DND-41 (cell line): ENCODE measurements at regions not wholly inside any gene's neighbourhood (a gene's known extent, or its start where the extent isn't known, plus 50 kb on each side); places are given as distances from the start of the nearest gene placed in this dataset.
A peak's percentile ranks its signal among the peaks of the same experiment; 100 is the strongest.

ENCODE experiments used
- ATAC-seq: fragments of 200-7000 bp; cut with Tn5 transposase; 3 replicates; pipeline ENCODE4 v1.9.1; 2021; ENCODE audit warnings: low read depth; ENCODE audit not compliant: insufficient read depth
- DNase-seq: peaks from one replicate; pipeline ENCODE4 v3.0.0-alpha.2; 2020
- H2AFZ ChIP-seq: 2 replicates; pipeline ENCODE4 v1.6.0; 2012; ENCODE audit warnings: low read depth, low read length
- H3K27ac ChIP-seq: 2 replicates; pipeline ENCODE4 v1.5.1; 2012; ENCODE audit warnings: low read length, inconsistent platforms
- H3K27me3 ChIP-seq: fragments of 200-600 bp; sonication (generic); 2 replicates; pipeline ENCODE4 v1.6.0; 2012; ENCODE audit warnings: low read length, mild to moderate bottlenecking, inconsistent platforms; ENCODE audit not compliant: insufficient read depth, poor library complexity
- H3K36me3 ChIP-seq: 2 replicates; pipeline ENCODE4 v1.5.1; 2012; ENCODE audit warnings: low read length, inconsistent platforms; ENCODE audit not compliant: insufficient read depth
- H3K4me1 ChIP-seq: 2 replicates; pipeline ENCODE4 v1.5.1; 2012; ENCODE audit warnings: mild to moderate bottlenecking, low read length; ENCODE audit not compliant: insufficient read depth
- H3K4me2 ChIP-seq: 2 replicates; pipeline ENCODE4 v1.6.0; 2012; ENCODE audit warnings: mild to moderate bottlenecking, moderate library complexity, low read length, inconsistent platforms; ENCODE audit not compliant: insufficient read depth
- H3K4me3 ChIP-seq, 2 experiments: fragments of 200-600 bp in 1 of 2; shearing (Covaris generic) in 1 of 2; 2 replicates each; pipeline ENCODE4 v1.5.1; 2012 to 2016; ENCODE audit warnings: inconsistent platforms in 2 of 2, low read length in 2 of 2, mild to moderate bottlenecking in 2 of 2, low read depth in 1 of 2, moderate library complexity in 1 of 2
- H3K79me2 ChIP-seq: 2 replicates; pipeline ENCODE4 v1.6.0; 2012; ENCODE audit warnings: low read length, inconsistent platforms; ENCODE audit not compliant: insufficient read depth
- H3K9ac ChIP-seq: 2 replicates; pipeline ENCODE4 v1.6.0; 2012; ENCODE audit warnings: low read depth, mild to moderate bottlenecking, inconsistent platforms, low read length, moderate library complexity
- H3K9me3 ChIP-seq: 2 replicates; pipeline ENCODE4 v1.5.1; 2012; ENCODE audit warnings: low read length, moderate library complexity, mild to moderate bottlenecking, inconsistent platforms; ENCODE audit not compliant: insufficient read depth, severe bottlenecking
- H4K20me1 ChIP-seq: 2 replicates; pipeline ENCODE4 v1.6.0; 2012; ENCODE audit warnings: low read length; ENCODE audit not compliant: insufficient read depth
- CTCF ChIP-seq: IDR thresholded peaks from 2 replicates; pipeline ENCODE4 v1.5.1; 2012; ENCODE audit warnings: borderline replicate concordance, low read length, moderate library complexity, mild to moderate bottlenecking; ENCODE audit not compliant: poor library complexity, severe bottlenecking; ENCODE audit errors: extremely low read depth
- EZH2 ChIP-seq: IDR thresholded peaks from 3 replicates; pipeline ENCODE4 v1.6.1; 2012; ENCODE audit warnings: borderline replicate concordance, low read depth, mild to moderate bottlenecking, moderate library complexity, low read length, inconsistent platforms; ENCODE audit not compliant: severe bottlenecking

- peak; percentile 8 for DNase-seq
- Histone ChIP-seq H4K20me1 (no peaks in the 10 kb centered on the region), H3K9me3 (no peaks in the 10 kb centered on the region), H3K4me2 (no peak overlapping the region), H3K4me1 (no peaks in the 10 kb centered on the region), H3K4me3 (no peak overlapping the region), H3K79me2 (no peaks in the 10 kb centered on the region), H2AFZ (no peak overlapping the region), H3K9ac (no peak overlapping the region), H3K36me3 (no peaks in the 10 kb centered on the region), H3K27me3 (peaks cover 3% of the 10 kb centered on the region), H3K27ac (no peak overlapping the region)
- peak; percentile 48 for TF ChIP-seq CTCF
- no peak for TF ChIP-seq EZH2
- ATAC-seq: no peak
Measured at GRCh38 chr9:88660611-88661010, 125.6 kb downstream of the NXNL2 start.

DNA sequence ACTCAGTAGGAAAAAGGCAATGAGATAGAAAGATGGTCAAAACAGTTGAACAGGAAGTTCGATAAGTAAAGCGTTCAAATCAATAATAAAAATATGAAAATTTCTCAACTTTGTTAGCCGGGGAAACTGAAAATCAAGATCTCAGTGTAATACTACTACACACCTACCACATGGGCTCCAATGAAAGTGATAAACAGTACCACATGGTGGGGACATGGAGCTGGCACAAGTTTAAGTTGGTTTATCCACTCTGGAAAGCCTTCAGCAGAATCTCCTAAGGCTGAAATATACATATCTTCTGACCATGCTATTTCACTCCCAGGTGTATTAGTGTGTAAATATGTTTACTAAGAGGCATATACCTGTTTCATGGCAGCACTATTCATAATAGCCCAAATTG lies 126.8 kb downstream of the NXNL2 start:
- Histone ChIP-seq H3K27ac (no peak overlapping the region), H3K36me3 (no peaks in the 10 kb centered on the region), H3K9me3 (no peaks in the 10 kb centered on the region), H3K4me2 (no peak overlapping the region), H3K27me3 (peaks cover 3% of the 10 kb centered on the region), H4K20me1 (no peaks in the 10 kb centered on the region), H3K9ac (no peak overlapping the region), H3K4me3 (no peak overlapping the region), H3K4me1 (no peaks in the 10 kb centered on the region), H3K79me2 (no peaks in the 10 kb centered on the region), H2AFZ (no peak overlapping the region)
- ATAC-seq (no peak), DNase-seq (no peak)
- TF ChIP-seq EZH2 (no peak), CTCF (peak; percentile 14)

GRCh38 chr9:88663771-88664419 lies 128.9 kb downstream of the NXNL2 start:
- H3K36me3 ChIP-seq: no peaks in the 10 kb centered on the region
- H2AFZ ChIP-seq: no peak overlapping the region
- no peaks in the 10 kb centered on the region for H3K27me3 ChIP-seq
- TF ChIP-seq EZH2: no peak
- no peak for TF ChIP-seq CTCF
- ATAC-seq (no peak), DNase-seq (no peak)
- no peaks in the 10 kb centered on the region for H3K79me2 ChIP-seq
- no peak overlapping the region for H3K9ac ChIP-seq
- H3K27ac ChIP-seq: no peak overlapping the region
- no peak overlapping the region for H3K4me2 ChIP-seq
- no peak overlapping the region for H3K4me3 ChIP-seq
- no peaks in the 10 kb centered on the region for H3K4me1 ChIP-seq
- no peaks in the 10 kb centered on the region for H3K9me3 ChIP-seq
- H4K20me1 ChIP-seq: no peaks in the 10 kb centered on the region

- ATAC-seq (no peak), DNase-seq (no peak)
- H3K4me2 ChIP-seq: no peak overlapping the region
- no peaks in the 10 kb centered on the region for H3K36me3 ChIP-seq
- H3K27me3 ChIP-seq: no peaks in the 10 kb centered on the region
- TF ChIP-seq EZH2: no peak
- TF ChIP-seq CTCF: no peak
- H4K20me1 ChIP-seq: no peaks in the 10 kb centered on the region
- H3K4me1 ChIP-seq: no peaks in the 10 kb centered on the region
- no peak overlapping the region for H3K9ac ChIP-seq
- no peaks in the 10 kb centered on the region for H3K79me2 ChIP-seq
- no peaks in the 10 kb centered on the region for H3K9me3 ChIP-seq
- no peak overlapping the region for H3K4me3 ChIP-seq
- no peak overlapping the region for H3K27ac ChIP-seq
- no peak overlapping the region for H2AFZ ChIP-seq
Measured at GRCh38 chr9:88664773-88665172, 129.8 kb downstream of the NXNL2 start.
